Activated CD4-positive, alpha-beta T cell treated with anti-CD3 and anti-CD28 coated beads for 36 hours (primary cell): ENCODE measurements at regions not wholly inside any gene's neighbourhood (a gene's known extent, or its start where the extent isn't known, plus 50 kb on each side); places are given as distances from the start of the nearest gene placed in this dataset.

Experiments
- ATAC-seq: fragments of 200-7000 bp; cut with Tn5 transposase; one replicate; pipeline ENCODE4 v1.10.0; 2021; ENCODE audit warnings: mild to moderate bottlenecking, moderate library complexity
- CTCF ChIA-PET: fragments of 350-600 bp; sonication (Branson Sonifier 250); formaldehyde crosslinking; loops from one replicate; lab custom pipeline; 2021; ENCODE audit warnings: antibody characterized with exemption; lab: Charles Lee
- POLR2A ChIA-PET: fragments of 350-600 bp; sonication (Branson Sonifier 250); formaldehyde crosslinking; loops from one replicate; lab custom pipeline; 2021; ENCODE audit warnings: antibody characterized with exemption, inconsistent platforms; lab: Charles Lee
- DNase-seq: peaks from one replicate; pipeline ENCODE4 v3.0.0-alpha.2; 2020
- H3K27ac Mint-ChIP-seq: one replicate; pipeline ENCODE4 v1.8.0; 2021; ENCODE audit warnings: mixed read lengths
- H3K27me3 Mint-ChIP-seq: one replicate; pipeline ENCODE4 v1.8.0; 2021; ENCODE audit warnings: mixed read lengths
- H3K36me3 Mint-ChIP-seq: one replicate; pipeline ENCODE4 v1.8.0; 2021; ENCODE audit warnings: low read depth, mixed read lengths
- H3K4me1 Mint-ChIP-seq: one replicate; pipeline ENCODE4 v1.8.0; 2021; ENCODE audit warnings: mixed read lengths
- H3K4me3 Mint-ChIP-seq: one replicate; pipeline ENCODE4 v1.8.0; 2021; ENCODE audit warnings: mild to moderate bottlenecking, moderate library complexity, mixed read lengths
- H3K9me3 Mint-ChIP-seq: one replicate; pipeline ENCODE4 v1.8.0; 2021; ENCODE audit warnings: low read depth, mixed read lengths
- intact Hi-C, 2 experiments: fragments of 100-400 bp; cut with DNase I in 1 of 2; cut with micrococcal nuclease in 1 of 2; formaldehyde crosslinking; loops; one replicate each; pipeline versions ENCODE4 v1.14.2 to v1.15.1; 2022 to 2024; cut with DNase I, micrococcal nuclease

DNA sequence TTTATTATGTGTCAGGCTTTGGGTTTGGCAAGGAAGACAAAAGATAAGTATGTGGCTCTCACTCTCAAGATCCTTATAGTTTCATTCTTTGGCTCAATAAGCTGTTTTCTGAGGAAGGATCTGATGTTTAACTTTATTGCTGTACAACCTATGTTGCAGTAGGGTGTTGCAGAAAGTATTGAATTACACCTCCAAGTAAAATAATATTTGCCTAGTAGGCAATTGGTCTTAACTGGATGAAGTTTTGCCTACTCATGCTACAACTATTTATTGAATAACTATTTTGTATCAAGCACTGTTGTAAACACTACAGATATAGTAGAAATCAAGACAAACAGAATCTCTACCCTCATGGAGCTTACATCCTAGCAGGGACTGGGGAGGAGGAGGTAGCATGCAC lies 169.7 kb downstream of the TAF11L14 start:
- ChIA-PET POLR2A (no interaction called here), CTCF (no interaction called here)
- intact Hi-C loops = no loop called here
- Mint-ChIP-seq H3K27me3 (no peaks in the 10 kb centered on the region), H3K4me1 (no peaks in the 10 kb centered on the region), H3K9me3 (peaks cover 3% of the 10 kb centered on the region), H3K4me3 (no peak overlapping the region), H3K27ac (no peak overlapping the region), H3K36me3 (no peaks in the 10 kb centered on the region)
- DNase-seq (no peak), ATAC-seq (no peak)

DNA sequence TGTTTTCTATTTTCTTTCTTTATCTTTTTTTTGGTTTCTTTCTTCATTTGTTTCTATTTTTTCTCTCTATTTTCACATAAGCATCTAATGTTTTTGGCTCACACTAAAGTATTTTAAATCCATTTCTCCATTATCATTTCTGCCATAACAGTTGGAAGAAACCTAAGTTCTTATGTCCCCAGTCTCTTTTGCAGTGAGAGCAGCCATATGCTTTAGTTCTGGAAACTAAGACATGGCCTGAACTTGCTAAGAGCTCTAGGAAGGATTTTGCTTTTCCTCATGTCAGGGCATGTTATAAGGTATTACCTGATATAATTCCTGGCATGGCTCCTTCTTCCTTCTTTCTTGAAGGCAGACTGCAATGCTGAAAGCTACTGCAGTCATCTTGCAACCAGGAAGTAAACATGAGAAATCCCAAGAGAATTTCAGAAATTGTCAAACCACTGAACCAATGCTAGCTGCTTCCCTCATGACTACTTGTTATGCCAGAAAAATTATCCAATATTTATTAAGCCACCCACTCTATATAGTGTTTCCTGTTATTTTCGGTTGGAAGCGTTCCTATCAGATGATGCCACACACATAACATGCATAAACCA lies 171.1 kb downstream of the TAF11L14 start:
- ChIA-PET CTCF (no interaction called here), POLR2A (no interaction called here)
- Mint-ChIP-seq H3K36me3 (no peaks in the 10 kb centered on the region), H3K4me3 (no peak overlapping the region), H3K27ac (no peak overlapping the region), H3K4me1 (no peaks in the 10 kb centered on the region), H3K9me3 (peaks cover 7% of the 10 kb centered on the region), H3K27me3 (no peaks in the 10 kb centered on the region)
- no peak for DNase-seq
- no peak for ATAC-seq
- intact Hi-C loops = no loop called here

DNA sequence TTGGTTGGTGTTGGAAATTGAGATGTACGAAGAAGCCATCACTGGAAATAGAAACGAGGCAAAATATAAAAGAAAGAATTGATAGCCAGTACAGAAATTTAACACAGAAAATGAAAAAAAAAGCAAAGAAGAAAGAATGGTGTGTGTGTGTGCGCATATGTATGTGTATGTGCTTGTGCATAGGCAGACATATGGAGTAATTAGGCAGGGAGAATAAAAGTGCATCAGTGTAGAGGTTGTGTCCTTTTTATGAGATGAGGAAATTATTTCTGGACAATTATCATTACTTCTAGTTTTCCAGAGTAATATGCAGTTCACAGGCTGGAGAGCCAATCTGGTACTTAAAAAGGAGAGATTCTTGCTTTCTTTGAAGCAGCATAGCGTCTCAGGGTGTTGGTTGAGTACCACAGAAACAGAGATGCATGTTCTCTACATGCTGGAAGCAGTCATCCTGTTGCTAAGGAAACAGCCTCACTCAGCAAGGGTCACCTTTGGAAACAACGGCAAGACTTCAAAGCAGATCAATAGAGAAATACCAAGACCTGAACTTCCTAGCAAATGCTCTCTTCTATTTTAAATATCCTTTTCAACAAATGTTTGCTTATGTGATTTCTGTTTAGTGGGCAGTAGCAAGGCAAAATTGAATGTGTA lies 172.7 kb downstream of the TAF11L14 start:
- DNase-seq (no peak), ATAC-seq (no peak)
- Mint-ChIP-seq H3K27ac (no peak overlapping the region), H3K4me3 (no peak overlapping the region), H3K4me1 (no peaks in the 10 kb centered on the region), H3K36me3 (no peaks in the 10 kb centered on the region), H3K9me3 (peaks cover 7% of the 10 kb centered on the region), H3K27me3 (no peaks in the 10 kb centered on the region)
- POLR2A ChIA-PET = no interaction called here
- CTCF ChIA-PET = no interaction called here
- intact Hi-C loops = no loop called here

DNA sequence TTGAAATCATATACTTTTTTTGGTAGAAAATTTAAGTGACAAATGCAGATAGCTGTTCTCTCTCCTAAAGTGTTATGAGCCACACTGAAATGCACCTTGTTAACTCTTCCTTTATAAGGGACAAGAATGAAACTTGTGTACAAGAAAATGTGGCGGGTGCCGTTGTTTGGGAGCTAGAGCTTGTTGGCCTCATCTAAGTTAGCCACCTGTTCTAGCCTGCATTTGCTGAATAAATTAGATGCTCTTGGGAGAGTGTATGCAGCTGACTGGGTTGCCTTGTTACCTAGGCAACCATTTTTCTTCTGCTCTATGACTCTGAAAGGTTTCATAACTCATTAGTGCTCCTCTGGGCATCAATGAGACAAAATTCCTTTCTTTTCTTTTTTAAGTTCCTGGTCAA lies 174.3 kb downstream of the TAF11L14 start:
- H3K4me1 Mint-ChIP-seq = no peaks in the 10 kb centered on the region
- ATAC-seq (no peak), DNase-seq (no peak)
- H3K36me3 Mint-ChIP-seq = no peaks in the 10 kb centered on the region
- ChIA-PET CTCF (no interaction called here), POLR2A (no interaction called here)
- H3K27ac Mint-ChIP-seq = no peak overlapping the region
- intact Hi-C loops = no loop called here
- no peaks in the 10 kb centered on the region for H3K27me3 Mint-ChIP-seq
- H3K4me3 Mint-ChIP-seq = no peak overlapping the region
- peaks cover 7% of the 10 kb centered on the region for H3K9me3 Mint-ChIP-seq

DNA sequence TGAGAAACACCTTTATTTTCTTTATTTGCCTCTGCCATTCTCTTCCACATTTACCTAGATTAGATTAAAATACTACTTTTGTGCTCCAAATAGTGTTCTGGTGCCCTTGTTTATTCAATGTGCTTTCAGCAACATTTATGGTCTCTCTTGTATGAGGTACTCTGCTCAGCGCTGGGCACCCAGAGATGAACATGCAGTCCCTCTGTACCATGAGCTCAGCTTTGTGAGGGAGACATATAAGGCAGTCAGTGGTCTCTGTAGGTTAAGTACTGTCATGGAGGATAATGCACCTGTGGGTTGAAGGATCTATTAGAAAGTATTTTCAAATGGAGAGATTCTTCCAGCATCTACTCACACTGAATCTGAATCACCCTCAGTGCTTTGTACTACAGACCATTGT lies 176.5 kb downstream of the TAF11L14 start:
- H3K9me3 Mint-ChIP-seq = peaks cover 7% of the 10 kb centered on the region
- no peaks in the 10 kb centered on the region for H3K4me1 Mint-ChIP-seq
- no peak overlapping the region for H3K4me3 Mint-ChIP-seq
- no peaks in the 10 kb centered on the region for H3K36me3 Mint-ChIP-seq
- intact Hi-C loops = no loop called here
- ATAC-seq = no peak
- H3K27ac Mint-ChIP-seq = no peak overlapping the region
- ChIA-PET POLR2A (no interaction called here), CTCF (no interaction called here)
- no peaks in the 10 kb centered on the region for H3K27me3 Mint-ChIP-seq
- DNase-seq = no peak

DNA sequence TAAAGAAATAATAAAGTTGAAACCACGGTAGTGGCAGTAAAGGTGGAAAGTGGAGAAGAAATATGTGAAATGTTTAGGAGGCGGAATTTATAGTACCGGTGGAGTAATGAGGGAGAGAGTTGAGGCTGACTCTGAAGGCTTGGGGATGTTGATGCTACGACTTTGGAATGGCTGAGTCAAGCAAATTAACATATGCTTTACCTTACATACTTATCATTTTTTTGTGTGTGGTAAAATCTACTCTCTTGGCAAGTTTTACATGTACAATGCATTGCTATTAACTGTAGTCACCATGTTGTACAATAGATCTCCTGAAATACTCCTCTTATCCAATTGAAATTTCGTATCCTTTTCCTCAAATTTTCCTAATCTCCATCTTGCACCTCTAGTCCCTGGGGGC lies 179.0 kb downstream of the TAF11L14 start:
- ATAC-seq (no peak), DNase-seq (no peak)
- Mint-ChIP-seq H3K4me1 (no peaks in the 10 kb centered on the region), H3K27ac (no peak overlapping the region), H3K9me3 (peaks cover 4% of the 10 kb centered on the region), H3K36me3 (no peaks in the 10 kb centered on the region), H3K4me3 (no peak overlapping the region), H3K27me3 (no peaks in the 10 kb centered on the region)
- ChIA-PET CTCF (no interaction called here), POLR2A (no interaction called here)
- intact Hi-C loops = no loop called here

DNA sequence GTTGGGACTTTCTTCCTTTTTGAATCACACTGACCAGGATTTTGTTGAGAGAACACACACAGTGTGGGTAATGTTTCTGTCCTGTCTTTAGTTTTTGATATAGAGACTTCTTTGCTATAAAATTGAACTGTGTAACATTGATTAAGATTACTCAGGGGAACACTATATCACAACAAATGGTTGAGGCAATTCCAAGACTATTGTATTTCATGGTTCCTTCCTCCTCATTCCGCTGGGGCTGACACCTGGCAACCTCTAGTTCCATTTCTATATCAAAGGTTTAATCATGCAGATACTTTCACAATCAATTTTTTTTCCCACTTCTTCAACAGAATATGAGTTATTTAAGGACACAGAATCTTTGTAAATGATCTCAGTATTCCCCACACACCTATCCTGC lies 182.2 kb downstream of the TAF11L14 start:
- ATAC-seq = no peak
- intact Hi-C loops = no loop called here
- H3K27ac Mint-ChIP-seq = no peak overlapping the region
- no peaks in the 10 kb centered on the region for H3K27me3 Mint-ChIP-seq
- H3K4me1 Mint-ChIP-seq = no peaks in the 10 kb centered on the region
- H3K9me3 Mint-ChIP-seq = peaks cover 7% of the 10 kb centered on the region
- POLR2A ChIA-PET = no interaction called here
- H3K4me3 Mint-ChIP-seq = no peak overlapping the region
- no peak for DNase-seq
- CTCF ChIA-PET = no interaction called here
- no peaks in the 10 kb centered on the region for H3K36me3 Mint-ChIP-seq

DNA sequence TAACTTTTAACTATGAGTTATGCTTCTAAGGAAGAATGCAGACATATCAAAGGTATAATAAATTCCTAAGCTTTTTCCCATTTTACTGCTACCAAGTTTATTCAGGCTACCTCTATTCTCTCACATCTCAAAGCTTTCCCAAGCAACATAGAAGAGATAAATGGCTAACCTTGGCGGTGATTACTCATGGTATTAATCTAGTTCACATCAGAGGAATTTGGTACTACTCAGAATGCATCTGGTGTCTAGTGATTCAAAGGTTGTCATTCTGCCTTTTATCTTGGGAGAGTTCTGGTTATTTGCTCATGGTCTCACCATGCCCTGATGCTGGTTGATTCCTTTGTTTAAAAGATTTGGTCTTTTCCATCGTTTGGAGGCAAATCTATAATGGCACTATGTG lies 182.7 kb downstream of the TAF11L14 start:
- H3K36me3 Mint-ChIP-seq = no peaks in the 10 kb centered on the region
- no peak overlapping the region for H3K27ac Mint-ChIP-seq
- ATAC-seq (no peak), DNase-seq (no peak)
- H3K9me3 Mint-ChIP-seq = peaks cover 7% of the 10 kb centered on the region
- intact Hi-C loops = no loop called here
- POLR2A ChIA-PET = no interaction called here
- CTCF ChIA-PET = no interaction called here
- no peaks in the 10 kb centered on the region for H3K27me3 Mint-ChIP-seq
- H3K4me3 Mint-ChIP-seq = no peak overlapping the region
- H3K4me1 Mint-ChIP-seq = no peaks in the 10 kb centered on the region

DNA sequence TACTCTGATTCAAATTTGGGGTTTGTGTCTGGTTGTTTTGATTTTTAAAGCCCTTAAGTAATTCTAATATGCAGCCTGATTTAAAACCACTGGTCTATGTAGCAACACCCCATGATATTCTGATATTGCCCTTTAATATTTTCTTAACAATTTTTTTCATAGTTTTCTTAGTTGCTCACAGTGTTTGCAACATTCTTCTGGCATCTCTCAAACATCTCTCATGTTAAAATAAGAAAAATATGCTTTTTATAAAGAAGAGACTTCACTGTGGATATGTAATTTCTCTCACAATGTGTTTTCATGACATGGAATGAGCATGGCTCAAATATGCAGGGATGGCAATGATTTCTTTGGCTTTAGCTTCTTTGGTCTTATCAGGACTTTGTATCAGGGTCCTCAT lies 183.7 kb downstream of the TAF11L14 start:
- POLR2A ChIA-PET = no interaction called here
- no peak for ATAC-seq

DNA sequence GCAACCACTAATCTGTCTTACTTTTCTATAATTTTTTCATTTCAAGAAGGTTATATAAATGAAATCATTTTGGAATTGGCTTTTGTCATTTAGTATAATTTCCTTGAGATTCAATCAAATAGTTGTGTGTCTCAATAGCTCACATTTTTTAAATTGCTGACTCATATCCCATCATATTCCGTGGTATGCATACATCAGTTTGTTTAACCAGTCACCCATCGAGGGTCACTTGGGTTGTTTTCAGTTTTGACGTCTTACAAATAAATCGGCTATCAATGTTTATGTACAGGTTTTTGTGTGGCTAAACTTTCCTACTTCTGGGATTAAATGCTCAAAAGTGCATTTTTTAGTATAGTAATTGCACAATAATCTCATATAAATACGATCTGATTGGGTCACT lies 185.5 kb downstream of the TAF11L14 start:
- ATAC-seq (no peak), DNase-seq (no peak)
- POLR2A ChIA-PET = no interaction called here
- Mint-ChIP-seq H3K9me3 (peaks cover 7% of the 10 kb centered on the region), H3K4me1 (no peaks in the 10 kb centered on the region), H3K36me3 (no peaks in the 10 kb centered on the region), H3K27me3 (no peaks in the 10 kb centered on the region), H3K4me3 (no peak overlapping the region), H3K27ac (no peak overlapping the region)
- intact Hi-C loops = no loop called here
- CTCF ChIA-PET = no interaction called here

More for the DNA sequence above, 183.7 kb downstream of the TAF11L14 start:
- Mint-ChIP-seq H3K36me3 (no peaks in the 10 kb centered on the region), H3K27ac (no peak overlapping the region), H3K27me3 (no peaks in the 10 kb centered on the region), H3K4me3 (no peak overlapping the region), H3K9me3 (peaks cover 7% of the 10 kb centered on the region), H3K4me1 (no peaks in the 10 kb centered on the region)
- CTCF ChIA-PET = no interaction called here
- no peak for DNase-seq
- intact Hi-C loops = no loop called here

DNA sequence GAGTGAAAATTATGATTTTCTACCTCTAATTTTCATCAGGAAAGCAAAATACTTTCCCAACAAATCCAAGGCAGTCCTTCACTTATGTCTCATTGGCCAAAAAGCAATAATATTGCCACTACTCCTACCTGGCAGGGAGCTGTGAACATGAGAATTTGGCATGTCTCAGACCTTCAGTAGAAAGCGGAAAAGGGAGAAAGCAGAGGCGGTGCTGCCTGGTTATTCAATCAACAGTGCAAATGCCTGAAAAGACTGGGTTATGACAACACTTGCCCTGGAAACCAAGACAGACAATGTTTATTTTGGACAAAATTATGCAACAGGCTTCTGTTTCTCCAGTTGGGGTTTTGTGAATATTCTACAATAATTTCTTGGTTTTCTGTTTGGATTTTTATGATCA lies 194.4 kb downstream of the TAF11L14 start:
- Mint-ChIP-seq H3K4me3 (no peak overlapping the region), H3K27me3 (no peaks in the 10 kb centered on the region), H3K36me3 (no peaks in the 10 kb centered on the region), H3K27ac (no peak overlapping the region), H3K9me3 (peaks cover 10% of the 10 kb centered on the region), H3K4me1 (no peaks in the 10 kb centered on the region)
- ChIA-PET POLR2A (no interaction called here), CTCF (no interaction called here)
- intact Hi-C loops = no loop called here
- ATAC-seq (no peak), DNase-seq (no peak)

DNA sequence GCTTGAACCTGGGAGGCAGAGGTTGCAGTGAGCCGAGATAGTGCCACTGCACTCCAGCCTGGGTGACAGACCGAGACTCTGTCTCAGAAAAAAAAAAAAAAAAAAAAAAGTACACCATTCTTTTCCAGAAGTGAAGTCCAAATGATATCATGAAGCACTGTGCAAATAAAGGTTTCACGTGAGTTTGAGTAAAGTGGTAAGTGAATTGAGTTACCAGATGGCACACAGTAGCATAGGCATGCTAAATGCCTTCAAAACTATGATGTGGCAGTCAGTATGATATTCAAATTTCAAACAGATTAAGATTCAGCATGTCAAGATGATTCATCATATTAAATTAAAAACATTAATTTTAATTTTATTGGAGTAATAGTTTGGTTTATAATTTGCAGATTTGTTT lies 195.2 kb downstream of the TAF11L14 start:
- Mint-ChIP-seq H3K36me3 (no peaks in the 10 kb centered on the region), H3K4me3 (no peak overlapping the region), H3K27me3 (no peaks in the 10 kb centered on the region), H3K4me1 (no peaks in the 10 kb centered on the region), H3K27ac (no peak overlapping the region), H3K9me3 (peaks cover 10% of the 10 kb centered on the region)
- DNase-seq (no peak), ATAC-seq (no peak)
- CTCF ChIA-PET = no interaction called here
- intact Hi-C loops = no loop called here
- POLR2A ChIA-PET = no interaction called here
